WTC11 (cell line): ENCODE measurements at regions not wholly inside any gene's neighbourhood (a gene's known extent, or its start where the extent isn't known, plus 50 kb on each side); places are given as distances from the start of the nearest gene placed in this dataset.

Experiments
- ATAC-seq: fragments of 200-7000 bp; cut with Tn5 transposase; 2 replicates; pipeline ENCODE4 v1.10.0; 2021; ENCODE audit warnings: mild to moderate bottlenecking, moderate library complexity
- CTCF ChIA-PET: fragments of 300-600 bp; sonication (Branson Sonifier 250); formaldehyde crosslinking; loops from one replicate; lab custom pipeline; 2021; ENCODE audit warnings: antibody characterized with exemption; lab: Charles Lee
- POLR2A ChIA-PET: fragments of 350-600 bp; sonication (Branson Sonifier 250); formaldehyde crosslinking; loops from one replicate; lab custom pipeline; 2021; ENCODE audit warnings: antibody characterized with exemption; lab: Charles Lee
- DNase-seq: peaks from one replicate; pipeline ENCODE4 v3.0.0; 2021; ENCODE audit warnings: low spot score
- H3K27ac Mint-ChIP-seq: 2 replicates; pipeline ENCODE4 v1.8.0; 2021; ENCODE audit warnings: mixed read lengths
- H3K27me3 Mint-ChIP-seq: 2 replicates; pipeline ENCODE4 v1.8.0; 2021; ENCODE audit warnings: low read depth, mild to moderate bottlenecking, moderate library complexity, mixed read lengths
- H3K36me3 Mint-ChIP-seq: 2 replicates; pipeline ENCODE4 v1.8.0; 2021; ENCODE audit warnings: mixed read lengths
- H3K4me1 Mint-ChIP-seq: 2 replicates; pipeline ENCODE4 v1.8.0; 2022; ENCODE audit warnings: mixed read lengths
- H3K4me3 Mint-ChIP-seq: 2 replicates; pipeline ENCODE4 v1.8.0; 2021; ENCODE audit warnings: mild to moderate bottlenecking, moderate library complexity, mixed read lengths
- H3K9me3 Mint-ChIP-seq: 2 replicates; pipeline ENCODE4 v1.8.0; 2021; ENCODE audit warnings: mixed read lengths
- ATF1 ChIP-seq: sonication (generic); formaldehyde crosslinking; IDR thresholded peaks from 2 replicates; pipeline ENCODE4 v1.8.1; 2023; ENCODE audit warnings: mild to moderate bottlenecking, moderate library complexity, missing genetic modification reagents
- CREB1 ChIP-seq: sonication (generic); formaldehyde crosslinking; IDR thresholded peaks from 2 replicates; pipeline ENCODE4 v1.8.0; 2023; ENCODE audit warnings: mild to moderate bottlenecking, missing genetic modification reagents
- E2F5 ChIP-seq: sonication (generic); formaldehyde crosslinking; IDR thresholded peaks from 2 replicates; pipeline ENCODE4 v1.8.1; 2022; ENCODE audit warnings: mild to moderate bottlenecking, moderate library complexity, missing genetic modification reagents
- GRHL2 ChIP-seq: fragments of 250-450 bp; sonication (Bioruptor Pico); IDR thresholded peaks from 2 replicates; pipeline ENCODE4 v1.8.0; 2022; ENCODE audit warnings: mild to moderate bottlenecking, moderate library complexity; ENCODE audit not compliant: insufficient replicate concordance, severe bottlenecking
- GTF2I ChIP-seq: fragments of 250-450 bp; sonication (Bioruptor Pico); conservative IDR thresholded peaks from 2 replicates; pipeline ENCODE4 v1.4.0; 2021; ENCODE audit warnings: mild to moderate bottlenecking
- HMGA2 ChIP-seq: fragments of 250-450 bp; sonication (Bioruptor Pico); IDR thresholded peaks from 2 replicates; pipeline ENCODE4 v1.4.0; 2021; ENCODE audit warnings: mild to moderate bottlenecking, moderate library complexity
- JAZF1 ChIP-seq: fragments of 250-450 bp; sonication (Bioruptor Pico); IDR thresholded peaks from 2 replicates; pipeline ENCODE4 v1.9.0; 2021; ENCODE audit warnings: moderate library complexity, mild to moderate bottlenecking, inconsistent platforms
- NFE2L1 ChIP-seq: sonication (generic); formaldehyde crosslinking; IDR thresholded peaks from 2 replicates; pipeline ENCODE4 v1.8.1; 2023; ENCODE audit warnings: missing genetic modification reagents
- NR1H2 ChIP-seq: sonication (generic); formaldehyde crosslinking; IDR thresholded peaks from 2 replicates; pipeline ENCODE4 v1.9.0; 2021; ENCODE audit warnings: mild to moderate bottlenecking, moderate library complexity, missing genetic modification reagents
- SMAD3 ChIP-seq: sonication (generic); formaldehyde crosslinking; IDR thresholded peaks from 2 replicates; pipeline ENCODE4 v1.8.0; 2022; ENCODE audit warnings: missing genetic modification reagents, mild to moderate bottlenecking, borderline replicate concordance
- SOX15 ChIP-seq: fragments of 250-450 bp; sonication (Bioruptor Pico); IDR thresholded peaks from 2 replicates; pipeline ENCODE4 v1.9.0; 2021; ENCODE audit warnings: mild to moderate bottlenecking
- STAT6 ChIP-seq: sonication (generic); formaldehyde crosslinking; conservative IDR thresholded peaks from 2 replicates; pipeline ENCODE4 v1.8.1; 2023; ENCODE audit warnings: mild to moderate bottlenecking, low read depth, missing genetic modification reagents, moderate library complexity
- TCF7 ChIP-seq: sonication (generic); formaldehyde crosslinking; IDR thresholded peaks from 2 replicates; pipeline ENCODE4 v1.8.0; 2022; ENCODE audit warnings: mild to moderate bottlenecking, low read depth, missing genetic modification reagents, moderate library complexity
- TEAD1 ChIP-seq: sonication (generic); formaldehyde crosslinking; IDR thresholded peaks from 2 replicates; pipeline ENCODE4 v1.8.0; 2022; ENCODE audit warnings: mild to moderate bottlenecking, missing genetic modification reagents
- TEAD4 ChIP-seq: sonication (generic); formaldehyde crosslinking; IDR thresholded peaks from 2 replicates; pipeline ENCODE4 v1.8.0; 2022; ENCODE audit warnings: mild to moderate bottlenecking, missing genetic modification reagents
- TP53 ChIP-seq: sonication (generic); formaldehyde crosslinking; IDR thresholded peaks from 2 replicates; pipeline ENCODE4 v1.8.1; 2023; ENCODE audit warnings: mild to moderate bottlenecking, missing genetic modification reagents
- ZBTB21 ChIP-seq: sonication (generic); formaldehyde crosslinking; IDR thresholded peaks from 2 replicates; pipeline ENCODE4 v1.8.1; 2023; ENCODE audit warnings: mild to moderate bottlenecking, missing genetic modification reagents, borderline replicate concordance
- ZBTB43 ChIP-seq: sonication (generic); formaldehyde crosslinking; IDR thresholded peaks from 2 replicates; pipeline ENCODE4 v1.8.1; 2023; ENCODE audit warnings: mild to moderate bottlenecking, missing genetic modification reagents
- ZNF121 ChIP-seq: sonication (generic); formaldehyde crosslinking; IDR thresholded peaks from 2 replicates; pipeline ENCODE4 v1.8.0; 2023; ENCODE audit warnings: missing genetic modification reagents
- ZNF232 ChIP-seq: sonication (generic); formaldehyde crosslinking; IDR thresholded peaks from 2 replicates; pipeline ENCODE4 v1.8.0; 2022; ENCODE audit warnings: mild to moderate bottlenecking, missing genetic modification reagents
- ZNF263 ChIP-seq: sonication (generic); formaldehyde crosslinking; IDR thresholded peaks from 2 replicates; pipeline ENCODE4 v1.8.1; 2022; ENCODE audit warnings: low read depth, mild to moderate bottlenecking, moderate library complexity, missing genetic modification reagents
- ZNF396 ChIP-seq: fragments of 250-450 bp; sonication (Bioruptor Pico); IDR thresholded peaks from 2 replicates; pipeline ENCODE4 v1.8.0; 2021; ENCODE audit warnings: mild to moderate bottlenecking, moderate library complexity, borderline replicate concordance
- ZNF532 ChIP-seq: fragments of 250-450 bp; sonication (Bioruptor Pico); IDR thresholded peaks from 2 replicates; pipeline ENCODE4 v1.9.0; 2021; ENCODE audit warnings: mild to moderate bottlenecking, borderline replicate concordance
- TF ChIP-seq, protein P1 (sequence below): sonication (generic); formaldehyde crosslinking; IDR thresholded peaks from 2 replicates; pipeline ENCODE4 v1.8.0; 2022; ENCODE audit warnings: mild to moderate bottlenecking, missing genetic modification reagents
- TF ChIP-seq, protein P2 (sequence below): sonication (generic); formaldehyde crosslinking; IDR thresholded peaks from 2 replicates; pipeline ENCODE4 v1.8.0; 2022; ENCODE audit warnings: mild to moderate bottlenecking, missing genetic modification reagents
- TF ChIP-seq, protein P3 (sequence below): sonication (generic); formaldehyde crosslinking; IDR thresholded peaks from 2 replicates; pipeline ENCODE4 v1.8.1; 2022; ENCODE audit warnings: missing genetic modification reagents, borderline replicate concordance

GRCh38 chr16:55233464-55233863 lies 90.5 kb upstream of the IRX6 start:
- Mint-ChIP-seq H3K4me3 (no peak overlapping the region), H3K27me3 (no peaks in the 10 kb centered on the region), H3K36me3 (no peaks in the 10 kb centered on the region), H3K27ac (no peak overlapping the region), H3K4me1 (peaks cover 4% of the 10 kb centered on the region), H3K9me3 (no peaks in the 10 kb centered on the region)
- ATAC-seq (no peak), DNase-seq (no peak)
- ChIA-PET POLR2A (no interaction called here), CTCF (no interaction called here)
- TF ChIP-seq TP53 (no peak), CREB1 (CRISPR knock-in tag) (no peak), TEAD4 (CRISPR knock-in tag) (no peak), ZNF121 (CRISPR knock-in tag) (no peak), SOX15 (CRISPR knock-in tag) (no peak), GRHL2 (CRISPR knock-in tag) (no peak), STAT6 (CRISPR knock-in tag) (no peak), TEAD1 (CRISPR knock-in tag) (no peak), E2F5 (CRISPR knock-in tag) (no peak), JAZF1 (CRISPR knock-in tag) (no peak), ZNF532 (CRISPR knock-in tag) (no peak)

DNA sequence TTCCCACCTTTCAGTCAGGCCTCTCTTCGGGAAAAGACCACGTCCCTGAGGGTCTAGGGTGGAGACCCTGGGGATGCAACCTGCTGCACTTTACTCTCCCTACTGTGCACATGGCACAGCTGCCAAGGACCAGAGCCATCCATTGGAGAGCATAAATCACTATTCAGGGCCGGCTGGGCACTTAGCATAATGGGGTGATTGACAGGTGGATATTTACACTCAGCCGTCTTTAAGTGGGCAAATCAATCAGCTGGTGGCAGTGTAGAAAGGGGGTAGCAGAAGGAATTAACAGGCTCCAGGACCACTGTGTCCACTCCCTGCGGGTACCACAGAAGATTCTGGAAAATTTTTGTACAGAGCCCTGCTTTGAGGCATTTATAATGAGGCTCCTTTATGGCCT lies 87.3 kb upstream of the IRX6 start:
- ChIA-PET CTCF (no interaction called here), POLR2A (no interaction called here)
- H3K36me3 Mint-ChIP-seq: no peaks in the 10 kb centered on the region
- H3K4me1 Mint-ChIP-seq: peaks cover 16% of the 10 kb centered on the region
- ATAC-seq (no peak), DNase-seq (no peak)
- H3K4me3 Mint-ChIP-seq: no peak overlapping the region
- no peak overlapping the region for H3K27ac Mint-ChIP-seq
- no peaks in the 10 kb centered on the region for H3K9me3 Mint-ChIP-seq
- H3K27me3 Mint-ChIP-seq: peaks cover 6% of the 10 kb centered on the region; the same call in 1 of the 2 replicates
- TF ChIP-seq, protein P1, sequence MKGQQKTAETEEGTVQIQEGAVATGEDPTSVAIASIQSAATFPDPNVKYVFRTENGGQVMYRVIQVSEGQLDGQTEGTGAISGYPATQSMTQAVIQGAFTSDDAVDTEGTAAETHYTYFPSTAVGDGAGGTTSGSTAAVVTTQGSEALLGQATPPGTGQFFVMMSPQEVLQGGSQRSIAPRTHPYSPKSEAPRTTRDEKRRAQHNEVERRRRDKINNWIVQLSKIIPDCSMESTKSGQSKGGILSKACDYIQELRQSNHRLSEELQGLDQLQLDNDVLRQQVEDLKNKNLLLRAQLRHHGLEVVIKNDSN: no peak
- TF ChIP-seq TEAD4 (CRISPR knock-in tag): no peak
- TF ChIP-seq ZNF396 (CRISPR knock-in tag): no peak
- TF ChIP-seq GTF2I (CRISPR knock-in tag): no peak
- TF ChIP-seq TCF7: no peak
- TF ChIP-seq ZNF263 (CRISPR knock-in tag): no peak
- no peak for TF ChIP-seq ZBTB21 (CRISPR knock-in tag)
- TF ChIP-seq, protein P2, sequence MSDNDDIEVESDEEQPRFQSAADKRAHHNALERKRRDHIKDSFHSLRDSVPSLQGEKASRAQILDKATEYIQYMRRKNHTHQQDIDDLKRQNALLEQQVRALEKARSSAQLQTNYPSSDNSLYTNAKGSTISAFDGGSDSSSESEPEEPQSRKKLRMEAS (CRISPR knock-in tag): no peak
- TF ChIP-seq HMGA2 (CRISPR knock-in tag): no peak
- TF ChIP-seq ATF1 (CRISPR knock-in tag): no peak
- TF ChIP-seq, protein P3, sequence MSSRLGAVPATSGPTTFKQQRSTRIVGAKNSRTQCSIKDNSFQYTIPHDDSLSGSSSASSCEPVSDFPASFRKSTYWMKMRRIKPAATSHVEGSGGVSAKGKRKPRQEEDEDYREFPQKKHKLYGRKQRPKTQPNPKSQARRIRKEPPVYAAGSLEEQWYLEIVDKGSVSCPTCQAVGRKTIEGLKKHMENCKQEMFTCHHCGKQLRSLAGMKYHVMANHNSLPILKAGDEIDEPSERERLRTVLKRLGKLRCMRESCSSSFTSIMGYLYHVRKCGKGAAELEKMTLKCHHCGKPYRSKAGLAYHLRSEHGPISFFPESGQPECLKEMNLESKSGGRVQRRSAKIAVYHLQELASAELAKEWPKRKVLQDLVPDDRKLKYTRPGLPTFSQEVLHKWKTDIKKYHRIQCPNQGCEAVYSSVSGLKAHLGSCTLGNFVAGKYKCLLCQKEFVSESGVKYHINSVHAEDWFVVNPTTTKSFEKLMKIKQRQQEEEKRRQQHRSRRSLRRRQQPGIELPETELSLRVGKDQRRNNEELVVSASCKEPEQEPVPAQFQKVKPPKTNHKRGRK (CRISPR knock-in tag): no peak
- no peak for TF ChIP-seq SMAD3 (CRISPR knock-in tag)
- no peak for TF ChIP-seq ZBTB43 (CRISPR knock-in tag)
- no peak for TF ChIP-seq NFE2L1 (CRISPR knock-in tag)
- no peak for TF ChIP-seq CREB1 (CRISPR knock-in tag)
- TF ChIP-seq NR1H2 (CRISPR knock-in tag): no peak
- TF ChIP-seq ZNF232 (CRISPR knock-in tag): no peak
